GM10266 (cell line): ENCODE measurements at regions not wholly inside any gene's neighbourhood (a gene's known extent, or its start where the extent isn't known, plus 50 kb on each side); places are given as distances from the start of the nearest gene placed in this dataset.

Experiments used
- DNase-seq: peaks from one replicate; pipeline ENCODE4 v3.0.0; 2012; ENCODE audit errors: extremely low spot score
- CTCF ChIP-seq: IDR thresholded peaks from 2 replicates; pipeline ENCODE4 v1.5.1; 2012; ENCODE audit warnings: mild to moderate bottlenecking, low read depth; ENCODE audit not compliant: control insufficient read depth, insufficient read depth; ENCODE audit errors: missing control alignments

DNA sequence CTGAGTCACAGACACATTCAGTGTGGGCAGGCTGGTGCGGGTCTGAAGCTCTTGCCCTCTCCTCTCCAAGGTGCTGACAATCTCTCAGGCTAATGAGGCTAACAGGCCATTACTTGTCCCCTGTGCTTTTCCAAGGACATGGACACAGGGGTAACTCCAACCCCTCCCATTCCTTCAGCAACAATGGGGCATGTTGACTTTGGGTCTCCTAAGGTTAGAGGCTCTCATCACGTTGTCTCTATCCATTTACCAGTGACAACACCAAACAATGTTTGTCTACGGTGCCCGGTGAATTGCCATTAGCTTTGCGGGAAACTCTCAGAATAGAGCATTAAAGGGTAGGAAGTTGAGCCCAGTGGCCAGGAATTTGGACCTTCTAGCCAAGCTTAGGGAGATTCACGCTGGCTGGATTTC, 101.6 kb upstream of the TNS3 start:
- TF ChIP-seq CTCF, result no peak
- DNase-seq, result no peak

DNA sequence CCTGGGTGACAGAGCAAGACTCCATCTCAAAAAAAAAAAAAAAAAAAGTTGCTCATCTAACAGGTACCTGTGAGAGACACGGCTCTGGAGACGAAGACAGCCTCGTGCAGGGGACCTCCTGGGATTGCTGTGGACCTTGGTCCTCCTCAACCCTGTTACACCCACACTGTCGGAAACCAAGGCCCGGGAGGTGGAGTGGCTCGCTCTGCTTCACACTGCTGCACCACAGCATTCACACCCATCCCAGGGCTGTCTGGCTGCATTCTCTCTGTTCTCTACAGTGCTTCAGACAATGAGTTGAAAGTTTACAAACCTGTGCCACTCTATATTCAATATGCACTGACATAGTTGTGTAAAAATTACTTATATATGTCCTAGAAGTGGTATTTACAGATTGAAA, 101.0 kb upstream of the TNS3 start:
- no peak for TF ChIP-seq CTCF
- no peak for DNase-seq

GRCh38 chr7:47681249-47681810, 99.4 kb upstream of the TNS3 start:
- DNase-seq, result no peak
- TF ChIP-seq CTCF, result no peak

- DNase-seq, result no peak
- no peak for TF ChIP-seq CTCF
Observed at GRCh38 chr7:47678641-47679380, 96.9 kb upstream of the TNS3 start.

DNA sequence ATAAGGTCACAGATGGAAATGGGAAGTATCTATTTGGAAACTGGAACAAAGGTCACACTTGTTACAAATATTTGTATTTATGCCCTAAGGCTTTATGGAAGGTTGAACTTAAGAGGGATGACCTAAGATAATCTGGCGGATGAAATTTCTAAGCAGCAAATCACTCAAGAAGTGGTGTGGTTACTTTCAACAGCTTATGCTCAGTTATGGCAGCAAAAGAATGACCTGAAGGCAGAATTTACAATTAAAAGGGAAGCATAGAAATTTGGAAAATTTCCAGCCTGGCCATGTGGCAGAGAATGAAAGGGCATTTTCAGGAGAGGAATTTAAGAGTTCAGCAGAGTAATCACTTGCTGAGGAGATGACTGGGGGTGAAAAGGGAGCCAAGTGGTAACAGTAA, 95.8 kb upstream of the TNS3 start:
- DNase-seq, result no peak
- TF ChIP-seq CTCF, result no peak

GRCh38 chr7:47677093-47677492, 95.2 kb upstream of the TNS3 start:
- no peak for DNase-seq
- TF ChIP-seq CTCF, result no peak

DNA sequence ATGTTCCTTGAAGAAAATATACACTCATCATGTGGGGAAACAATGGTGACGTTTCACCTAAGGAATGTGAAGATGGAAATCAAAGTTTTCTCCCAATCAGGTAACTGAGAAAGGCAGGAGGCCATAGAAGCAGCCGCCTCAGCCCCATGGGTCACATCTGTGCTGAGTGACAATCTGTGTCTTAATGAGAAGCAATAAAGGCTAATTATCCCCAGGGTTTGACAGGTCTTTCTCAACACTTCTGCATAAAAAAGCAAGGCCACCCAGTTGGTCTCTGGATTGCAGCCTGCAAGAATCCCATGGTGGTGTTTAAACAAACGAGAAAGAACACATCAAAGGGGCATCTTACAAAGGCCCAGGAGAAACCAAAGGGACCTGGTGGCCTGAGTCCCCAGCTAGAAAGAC, 91.1 kb upstream of the TNS3 start:
- TF ChIP-seq CTCF, result no peak
- no peak for DNase-seq
